ENCODE measurements at regions not wholly inside any gene's neighbourhood (a gene's known extent, or its start where the extent isn't known, plus 50 kb on each side); places are given as distances from the start of the nearest gene placed in this dataset.

GRCh38 chr9:129394886-129395279 lies 216.8 kb upstream of the IER5L start:
- TF ChIP-seq EZH2 (IDR thresholded peaks at IDR 0.05; ENCODE audit: low read depth, low read length, severe bottlenecking) (no peak), POLR2A (IDR thresholded peaks at IDR 0.05; ENCODE audit: control extremely low read depth in 1 of 2, low read depth in 2 of 2, low read length in 2 of 2) (no peak), TAF1 (IDR thresholded peaks at IDR 0.05; ENCODE audit: low read depth, low read length) (no peak), CTCF (IDR thresholded peaks at IDR 0.05; ENCODE audit: control extremely low read depth in 1 of 3, insufficient read depth in 1 of 3, low read depth in 1 of 3, low read length in 3 of 3) (no peak), CREB1 (IDR thresholded peaks at IDR 0.05) (no peak), SIN3A (conservative IDR thresholded peaks at IDR 0.05 in 1 of 2, IDR thresholded peaks at IDR 0.05 in 1 of 2; ENCODE audit: low read depth in 1 of 2, low read length in 2 of 2) (no peak), TAF7 (optimal IDR thresholded peaks at IDR 0.05; ENCODE audit: borderline replicate concordance, low read depth, low read length) (no peak)
- TF ChIP-seq, protein P1, sequence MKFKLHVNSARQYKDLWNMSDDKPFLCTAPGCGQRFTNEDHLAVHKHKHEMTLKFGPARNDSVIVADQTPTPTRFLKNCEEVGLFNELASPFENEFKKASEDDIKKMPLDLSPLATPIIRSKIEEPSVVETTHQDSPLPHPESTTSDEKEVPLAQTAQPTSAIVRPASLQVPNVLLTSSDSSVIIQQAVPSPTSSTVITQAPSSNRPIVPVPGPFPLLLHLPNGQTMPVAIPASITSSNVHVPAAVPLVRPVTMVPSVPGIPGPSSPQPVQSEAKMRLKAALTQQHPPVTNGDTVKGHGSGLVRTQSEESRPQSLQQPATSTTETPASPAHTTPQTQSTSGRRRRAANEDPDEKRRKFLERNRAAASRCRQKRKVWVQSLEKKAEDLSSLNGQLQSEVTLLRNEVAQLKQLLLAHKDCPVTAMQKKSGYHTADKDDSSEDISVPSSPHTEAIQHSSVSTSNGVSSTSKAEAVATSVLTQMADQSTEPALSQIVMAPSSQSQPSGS (IDR thresholded peaks at IDR 0.05; ENCODE audit: low read length) = no peak
